Lower leg skin (tissue), 3 donors: ENCODE measurements at regions not wholly inside any gene's neighbourhood (a gene's known extent, or its start where the extent isn't known, plus 50 kb on each side); places are given as distances from the start of the nearest gene placed in this dataset.

Experiments used
- CTCF ChIP-seq, 3 donors: fragments of 450-650 bp; IDR thresholded peaks; one replicate each; pipeline ENCODE4 v1.5.1; 2016; ENCODE audit warnings: antibody characterized with exemption in 3 of 3, mild to moderate bottlenecking in 3 of 3, moderate library complexity in 2 of 3
- POLR2A ChIP-seq, 2 donors: fragments of 450-650 bp; IDR thresholded peaks; one replicate each; pipeline ENCODE4 v1.6.1; 2016 to 2017; ENCODE audit warnings: antibody characterized with exemption in 2 of 2, mild to moderate bottlenecking in 1 of 2, moderate library complexity in 1 of 2

GRCh38 chr5:82339792-82340191 is 61.6 kb upstream of the RPS23 start:
- no peak for TF ChIP-seq CTCF (IDR thresholded peaks at IDR 0.05)
- TF ChIP-seq POLR2A (IDR thresholded peaks at IDR 0.05) = no peak
